A204.1 (cell line): ENCODE measurements at regions not wholly inside any gene's neighbourhood (a gene's known extent, or its start where the extent isn't known, plus 50 kb on each side); places are given as distances from the start of the nearest gene placed in this dataset.
A peak's percentile ranks its signal among the peaks of the same experiment; 100 is the strongest.

Experiments used
- FAIRE-seq: peaks from 2 replicates; lab custom pipeline; 2012; peaks lifted over from hg19 to GRCh38; lab: Jason Lieb, UNC

- FAIRE-seq: no peak
Measured at GRCh38 chr6:156562636-156563035, 214.5 kb upstream of the ARID1B start.

- no peak for FAIRE-seq
Measured at GRCh38 chr6:156562019-156562418, 215.2 kb upstream of the ARID1B start.

GRCh38 chr6:156560476-156560875 is 216.7 kb upstream of the ARID1B start:
- FAIRE-seq: peak; percentile 3

- FAIRE-seq: no peak
Measured at GRCh38 chr6:156559162-156559690, 218.0 kb upstream of the ARID1B start.

GRCh38 chr6:156557911-156558259 is 219.3 kb upstream of the ARID1B start:
- no peak for FAIRE-seq

GRCh38 chr6:156557251-156557910 is 219.8 kb upstream of the ARID1B start:
- no peak for FAIRE-seq

- no peak for FAIRE-seq
Measured at GRCh38 chr6:156556811-156557210, 220.4 kb upstream of the ARID1B start.

- FAIRE-seq: no peak
Measured at GRCh38 chr6:156555116-156555515, 222.1 kb upstream of the ARID1B start.

GRCh38 chr6:156554160-156554559 is 223.0 kb upstream of the ARID1B start:
- FAIRE-seq: no peak

GRCh38 chr6:156552849-156553248 is 224.3 kb upstream of the ARID1B start:
- no peak for FAIRE-seq

- no peak for FAIRE-seq
Measured at GRCh38 chr6:156550949-156551348, 226.2 kb upstream of the ARID1B start.

- no peak for FAIRE-seq
Measured at GRCh38 chr6:156545931-156546330, 231.2 kb upstream of the ARID1B start.

- no peak for FAIRE-seq
Measured at GRCh38 chr6:156545021-156545420, 232.2 kb upstream of the ARID1B start.

GRCh38 chr6:156544046-156544445 is 233.1 kb upstream of the ARID1B start:
- FAIRE-seq: no peak

GRCh38 chr6:156543431-156543830 is 233.7 kb upstream of the ARID1B start:
- FAIRE-seq: no peak

GRCh38 chr6:156538875-156539660 is 238.1 kb upstream of the ARID1B start:
- no peak for FAIRE-seq

GRCh38 chr6:156534594-156534993 is 242.6 kb upstream of the ARID1B start:
- no peak for FAIRE-seq

GRCh38 chr6:156533872-156534524 is 243.2 kb upstream of the ARID1B start:
- no peak for FAIRE-seq

GRCh38 chr6:156526081-156526480 is 251.1 kb upstream of the ARID1B start:
- no peak for FAIRE-seq

GRCh38 chr6:156525541-156525940 is 251.6 kb upstream of the ARID1B start:
- no peak for FAIRE-seq

- no peak for FAIRE-seq
Measured at GRCh38 chr6:156519940-156520339, 257.2 kb upstream of the ARID1B start.

- FAIRE-seq: no peak
Measured at GRCh38 chr6:156517088-156517487, 260.1 kb upstream of the ARID1B start.

GRCh38 chr6:156515242-156515641 is 261.9 kb upstream of the ARID1B start:
- no peak for FAIRE-seq
